Endothelial cell of umbilical vein (primary cell): ENCODE measurements at regions not wholly inside any gene's neighbourhood (a gene's known extent, or its start where the extent isn't known, plus 50 kb on each side); places are given as distances from the start of the nearest gene placed in this dataset.

Experiments
- BruUV-seq: library from RNA; stranded (reverse); fragments of 400-500 nt; replicated peaks from 2 replicates; lab custom pipeline; 2021; lab: Mats Ljungman, UMichigan
- CTCF ChIA-PET: fragments of 300-600, 350-600 bp; sonication (Branson Sonifier 250); formaldehyde crosslinking; loops from one replicate; lab custom pipeline; 2021; ENCODE audit warnings: antibody characterized with exemption, inconsistent platforms; lab: Charles Lee
- POLR2A ChIA-PET: fragments of 300-600, 350-600 bp; sonication (Branson Sonifier 250); formaldehyde crosslinking; loops from one replicate; lab custom pipeline; 2021; ENCODE audit warnings: antibody characterized with exemption, inconsistent platforms; lab: Charles Lee
- DNase-seq: peaks from one replicate; pipeline ENCODE4 v3.0.0-alpha.2; 2011; ENCODE audit warnings: low read depth, low spot score
- FAIRE-seq: peaks from 2 replicates; lab custom pipeline; 2011; peaks lifted over from hg19 to GRCh38; lab: Jason Lieb, UNC
- H2AFZ ChIP-seq: 2 replicates; pipeline ENCODE4 v1.6.0; 2012; ENCODE audit warnings: low read depth, low read length, control low read depth, inconsistent platforms
- H3K27ac ChIP-seq: 2 replicates; pipeline ENCODE4 v1.5.1; 2011; ENCODE audit warnings: low read depth, mild to moderate bottlenecking, control low read depth, low read length, moderate library complexity; ENCODE audit not compliant: insufficient read depth
- H3K27me3 ChIP-seq, 2 experiments: 2 replicates each; pipeline versions ENCODE4 v1.6.0 to v1.6.1; 2011; ENCODE audit warnings: low read length in 2 of 2, mixed read lengths in 1 of 2; ENCODE audit not compliant: control insufficient read depth in 2 of 2, insufficient read depth in 2 of 2
- H3K36me3 ChIP-seq, 2 experiments: 2 replicates in 1 of 2; 3 replicates in 1 of 2; pipeline ENCODE4 v1.5.1; 2011; ENCODE audit warnings: low read length in 2 of 2, mild to moderate bottlenecking in 1 of 2, moderate library complexity in 1 of 2; ENCODE audit not compliant: control insufficient read depth in 2 of 2, insufficient read depth in 2 of 2; ENCODE audit errors: extremely low read depth in 1 of 2
- H3K4me1 ChIP-seq: 3 replicates; pipeline ENCODE4 v1.5.1; 2011; ENCODE audit warnings: mild to moderate bottlenecking, low read length; ENCODE audit not compliant: control insufficient read depth, insufficient read depth; ENCODE audit errors: extremely low read depth
- H3K4me2 ChIP-seq: 2 replicates; pipeline ENCODE4 v1.6.1; 2011; ENCODE audit warnings: low read length, control low read depth, mixed read lengths; ENCODE audit not compliant: insufficient read depth
- H3K4me3 ChIP-seq, 3 experiments: fragments of 200-600 bp in 1 of 3; sonication (generic), shearing (Covaris generic) in 1 of 3; replicated peaks in 1 of 3; 2 replicates each; pipeline ENCODE4 v1.5.1; 2011 to 2016; ENCODE audit warnings: control low read depth in 3 of 3, low read length in 3 of 3, mild to moderate bottlenecking in 2 of 3, inconsistent platforms in 1 of 3, low read depth in 1 of 3, moderate library complexity in 1 of 3; ENCODE audit not compliant: insufficient read depth in 1 of 3
- H3K79me2 ChIP-seq: 2 replicates; pipeline ENCODE4 v1.6.0; 2012; ENCODE audit warnings: low read length, inconsistent platforms; ENCODE audit not compliant: control insufficient read depth, insufficient read depth
- H3K9ac ChIP-seq: replicated peaks from 2 replicates; pipeline ENCODE3; 2011; ENCODE audit warnings: low read length, control low read depth; ENCODE audit not compliant: insufficient read depth; ENCODE audit errors: extremely low read depth
- H3K9me1 ChIP-seq: replicated peaks from 3 replicates; pipeline ENCODE4 v1.6.0; 2011; ENCODE audit warnings: mild to moderate bottlenecking, low read length; ENCODE audit not compliant: control insufficient read depth, insufficient read depth; ENCODE audit errors: extremely low read depth
- H3K9me3 ChIP-seq: replicated peaks from 2 replicates; pipeline ENCODE4 v1.5.1; 2012; ENCODE audit warnings: low read length, inconsistent platforms; ENCODE audit not compliant: control insufficient read depth, insufficient read depth
- H4K20me1 ChIP-seq: replicated peaks from 2 replicates; pipeline ENCODE3; 2011; ENCODE audit warnings: mild to moderate bottlenecking, low read length; ENCODE audit not compliant: control insufficient read depth, insufficient read depth; ENCODE audit errors: extremely low read depth
- EZH2 ChIP-seq: IDR thresholded peaks from 2 replicates; pipeline ENCODE4 v1.6.1; 2012; ENCODE audit warnings: borderline replicate concordance, low read depth, mild to moderate bottlenecking, moderate library complexity, low read length, inconsistent platforms; ENCODE audit not compliant: severe bottlenecking
- FOS ChIP-seq: IDR thresholded peaks from 2 replicates; pipeline ENCODE4 v1.6.1; 2011; ENCODE audit warnings: mild to moderate bottlenecking, low read length, moderate library complexity, borderline replicate concordance; ENCODE audit not compliant: insufficient read depth
- GATA2 ChIP-seq: IDR thresholded peaks from 2 replicates; pipeline ENCODE4 v1.7.0; 2011; ENCODE audit warnings: low read depth, mild to moderate bottlenecking, moderate library complexity, mixed read lengths, low read length; ENCODE audit not compliant: insufficient read length, insufficient read depth
- POLR2A ChIP-seq: IDR thresholded peaks from 2 replicates; pipeline ENCODE4 v1.6.1; 2012; ENCODE audit warnings: low read depth, mild to moderate bottlenecking, control low read depth, low read length
- dilution Hi-C: fragments of 300-500 bp; cut with MboI; formaldehyde crosslinking; loops from one replicate; pipeline ENCODE4 v1.15.0; 2019; ENCODE audit warnings: low sequenced_read_pairs; ENCODE audit not compliant: extremely low pct_ligation_motif_present
- intact Hi-C: fragments of 100-400 bp; cut with micrococcal nuclease; formaldehyde crosslinking; loops from one replicate; pipeline ENCODE4 v1.10.0; 2022
- TF ChIP-seq, protein P1 (sequence below): IDR thresholded peaks from 2 replicates; pipeline ENCODE4 v1.6.1; 2011; ENCODE audit not compliant: insufficient read depth, insufficient read length
- TF ChIP-seq, protein P2 (sequence below), 2 donors: IDR thresholded peaks; 1 replicate in 1 of 2; 2 replicates in 1 of 2; pipeline ENCODE4 v1.5.1; 2011; ENCODE audit warnings: low read length in 2 of 2, mild to moderate bottlenecking in 2 of 2, moderate library complexity in 2 of 2, control low read depth in 1 of 2, inconsistent platforms in 1 of 2, low read depth in 1 of 2; ENCODE audit not compliant: insufficient read depth in 1 of 2; ENCODE audit errors: extremely low read depth in 1 of 2

- no peak overlapping the region for H3K9ac ChIP-seq
- no peaks in the 10 kb centered on the region for H3K9me1 ChIP-seq
- H3K79me2 ChIP-seq = no peaks in the 10 kb centered on the region
- no peaks in the 10 kb centered on the region for H4K20me1 ChIP-seq
- intact Hi-C loops = no loop called here
- no TSS peak for BruUV-seq
- FAIRE-seq (no peak), DNase-seq (no peak)
- no peak overlapping the region for H3K4me2 ChIP-seq
- TF ChIP-seq, protein P1, sequence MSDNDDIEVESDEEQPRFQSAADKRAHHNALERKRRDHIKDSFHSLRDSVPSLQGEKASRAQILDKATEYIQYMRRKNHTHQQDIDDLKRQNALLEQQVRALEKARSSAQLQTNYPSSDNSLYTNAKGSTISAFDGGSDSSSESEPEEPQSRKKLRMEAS = no peak
- TF ChIP-seq FOS (no peak), GATA2 (no peak)
- TF ChIP-seq, protein P2, sequence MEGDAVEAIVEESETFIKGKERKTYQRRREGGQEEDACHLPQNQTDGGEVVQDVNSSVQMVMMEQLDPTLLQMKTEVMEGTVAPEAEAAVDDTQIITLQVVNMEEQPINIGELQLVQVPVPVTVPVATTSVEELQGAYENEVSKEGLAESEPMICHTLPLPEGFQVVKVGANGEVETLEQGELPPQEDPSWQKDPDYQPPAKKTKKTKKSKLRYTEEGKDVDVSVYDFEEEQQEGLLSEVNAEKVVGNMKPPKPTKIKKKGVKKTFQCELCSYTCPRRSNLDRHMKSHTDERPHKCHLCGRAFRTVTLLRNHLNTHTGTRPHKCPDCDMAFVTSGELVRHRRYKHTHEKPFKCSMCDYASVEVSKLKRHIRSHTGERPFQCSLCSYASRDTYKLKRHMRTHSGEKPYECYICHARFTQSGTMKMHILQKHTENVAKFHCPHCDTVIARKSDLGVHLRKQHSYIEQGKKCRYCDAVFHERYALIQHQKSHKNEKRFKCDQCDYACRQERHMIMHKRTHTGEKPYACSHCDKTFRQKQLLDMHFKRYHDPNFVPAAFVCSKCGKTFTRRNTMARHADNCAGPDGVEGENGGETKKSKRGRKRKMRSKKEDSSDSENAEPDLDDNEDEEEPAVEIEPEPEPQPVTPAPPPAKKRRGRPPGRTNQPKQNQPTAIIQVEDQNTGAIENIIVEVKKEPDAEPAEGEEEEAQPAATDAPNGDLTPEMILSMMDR (IDR thresholded peaks at IDR 0.05; ENCODE audit: extremely low read depth in 1 of 2, insufficient read depth in 1 of 2, low read depth in 1 of 2, low read length in 2 of 2) = no peak
- H3K27me3 ChIP-seq = no peaks in the 10 kb centered on the region
- H3K36me3 ChIP-seq = no peaks in the 10 kb centered on the region
- no peak overlapping the region for H3K4me3 ChIP-seq
- dilution Hi-C loops = no loop called here
- H3K27ac ChIP-seq = no peak overlapping the region
- no peaks in the 10 kb centered on the region for H3K9me3 ChIP-seq
- ChIA-PET CTCF (interaction anchor here (1.3 to 1.6 kb wide), 2 partner anchors 12 to 28 kb away, joined by 3 read pairs; no protein-coding TSS in a partner anchor), POLR2A (no interaction called here)
- H2AFZ ChIP-seq = no peak overlapping the region
- no peaks in the 10 kb centered on the region for H3K4me1 ChIP-seq
Measured at GRCh38 chr12:91633734-91634357, 451.2 kb upstream of the DCN start.

GRCh38 chr12:91633206-91633605 lies 450.6 kb upstream of the DCN start:
- no peak for FAIRE-seq
- CTCF ChIA-PET = interaction anchor here (1.3 to 1.4 kb wide), 2 partner anchors 13 to 251 kb away, joined by 3 to 5 read pairs; no protein-coding TSS in a partner anchor

More at GRCh38 chr12:91633206-91633605, 450.6 kb upstream of the DCN start:
- DNase-seq = no peak
- H4K20me1 ChIP-seq = no peaks in the 10 kb centered on the region
- no peaks in the 10 kb centered on the region for H3K27me3 ChIP-seq
- no peaks in the 10 kb centered on the region for H3K9me3 ChIP-seq
- H3K9me1 ChIP-seq = no peaks in the 10 kb centered on the region
- POLR2A ChIA-PET = no interaction called here
- H3K36me3 ChIP-seq = no peaks in the 10 kb centered on the region
- no peak overlapping the region for H3K27ac ChIP-seq
- no peaks in the 10 kb centered on the region for H3K4me1 ChIP-seq
- H3K4me3 ChIP-seq = no peak overlapping the region
- dilution Hi-C loops = no loop called here
- H3K79me2 ChIP-seq = no peaks in the 10 kb centered on the region
- intact Hi-C loops = no loop called here
- H2AFZ ChIP-seq = no peak overlapping the region
- no peak overlapping the region for H3K4me2 ChIP-seq
- H3K9ac ChIP-seq = no peak overlapping the region
- no TSS peak for BruUV-seq
- TF ChIP-seq POLR2A (no peak), EZH2 (no peak)
- TF ChIP-seq, protein P2 (IDR thresholded peaks at IDR 0.05; ENCODE audit: extremely low read depth in 1 of 2, insufficient read depth in 1 of 2, low read depth in 1 of 2, low read length in 2 of 2) = no peak
